Globus pallidus (tissue), 1 donor: ENCODE measurements at regions not wholly inside any gene's neighbourhood (a gene's known extent, or its start where the extent isn't known, plus 50 kb on each side); places are given as distances from the start of the nearest gene placed in this dataset.
"Not testable (repeated sequence)": the region's sequence is repeated elsewhere in the genome, so short reads cannot be mapped to it uniquely, and the experiment has no call there.

Experiments
- DNase-seq: peaks from one replicate; pipeline ENCODE4 v3.0.0-alpha.2; 2015; ENCODE audit warnings: low spot score

- no peak for DNase-seq
These were observed 248.5 kb upstream of the LMO3 start for GRCh38 chr12:16854465-16854864.

- DNase-seq, result no peak
These were observed 243.5 kb upstream of the LMO3 start for GRCh38 chr12:16849473-16849872.

DNA sequence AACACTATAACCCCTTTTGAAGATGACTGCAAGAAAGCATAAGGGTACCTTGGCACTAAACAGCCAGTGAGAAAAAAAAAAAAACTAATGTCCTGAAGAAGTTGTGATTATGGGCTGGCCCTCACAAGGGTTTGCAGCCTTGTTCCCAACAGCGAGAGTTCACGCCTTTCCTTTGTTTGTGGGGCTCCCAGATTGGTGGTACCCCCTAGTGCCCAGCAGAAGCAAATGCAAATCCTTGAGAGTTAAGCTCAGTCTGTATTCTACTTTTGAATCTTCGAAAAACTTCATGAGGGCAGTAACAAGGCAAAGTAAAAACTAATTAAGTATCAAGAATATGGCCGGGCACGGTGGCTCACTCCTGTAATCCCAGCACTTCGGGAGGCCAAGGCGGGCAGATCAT is 238.9 kb upstream of the LMO3 start:
- no peak for DNase-seq

GRCh38 chr12:16833376-16834015 is 227.5 kb upstream of the LMO3 start:
- no peak for DNase-seq

DNA sequence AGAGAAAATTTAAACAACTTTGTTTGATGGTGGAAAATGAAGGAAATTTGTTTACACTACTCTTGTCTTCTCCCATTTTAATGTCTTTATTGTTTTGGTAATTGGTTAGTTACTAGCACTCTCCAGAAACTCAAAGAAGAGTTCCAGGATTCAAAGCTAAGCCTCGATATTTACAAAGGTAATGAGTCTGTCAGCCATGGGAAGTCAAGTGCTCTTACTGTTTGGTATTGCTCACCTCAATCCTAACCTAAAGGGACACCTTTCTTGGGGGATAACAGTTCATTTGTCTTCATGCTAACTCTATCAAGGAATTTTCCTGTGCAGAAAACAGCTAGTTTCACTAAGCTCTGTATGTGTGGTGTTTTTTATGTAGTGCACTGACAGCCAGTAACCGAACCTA is 222.9 kb upstream of the LMO3 start:
- DNase-seq, result no peak

GRCh38 chr12:16807731-16808130 is 201.8 kb upstream of the LMO3 start:
- DNase-seq, result no peak

GRCh38 chr12:16796168-16796567 is 190.2 kb upstream of the LMO3 start:
- no peak for DNase-seq

DNA sequence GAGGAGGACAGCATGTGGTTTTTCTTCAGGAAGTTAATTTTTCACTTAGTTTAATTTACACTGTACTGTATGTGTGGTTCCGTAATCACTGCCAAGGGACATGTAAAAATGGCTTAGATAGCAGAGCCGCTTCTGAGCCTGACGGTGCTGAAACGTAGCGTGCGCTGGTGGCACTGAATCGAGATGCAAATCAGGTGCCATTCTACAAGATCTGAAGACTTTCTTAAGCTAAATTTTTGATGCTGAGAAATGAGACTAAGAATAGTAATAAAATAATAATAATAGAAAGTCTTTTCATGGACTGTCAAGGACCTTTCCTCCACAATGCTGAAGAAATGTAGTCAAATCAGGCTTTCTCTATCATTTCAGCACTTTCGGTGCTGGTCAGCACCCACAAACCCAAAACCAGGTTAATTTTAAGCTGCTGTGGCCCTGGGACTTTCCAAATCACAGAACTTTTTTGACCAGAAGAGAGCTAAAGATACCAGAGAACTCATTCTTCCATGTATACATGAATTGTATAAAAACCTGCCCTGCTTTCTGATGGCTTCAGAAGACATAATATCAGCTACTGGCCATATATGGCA is 183.3 kb upstream of the LMO3 start:
- DNase-seq, result no peak

DNA sequence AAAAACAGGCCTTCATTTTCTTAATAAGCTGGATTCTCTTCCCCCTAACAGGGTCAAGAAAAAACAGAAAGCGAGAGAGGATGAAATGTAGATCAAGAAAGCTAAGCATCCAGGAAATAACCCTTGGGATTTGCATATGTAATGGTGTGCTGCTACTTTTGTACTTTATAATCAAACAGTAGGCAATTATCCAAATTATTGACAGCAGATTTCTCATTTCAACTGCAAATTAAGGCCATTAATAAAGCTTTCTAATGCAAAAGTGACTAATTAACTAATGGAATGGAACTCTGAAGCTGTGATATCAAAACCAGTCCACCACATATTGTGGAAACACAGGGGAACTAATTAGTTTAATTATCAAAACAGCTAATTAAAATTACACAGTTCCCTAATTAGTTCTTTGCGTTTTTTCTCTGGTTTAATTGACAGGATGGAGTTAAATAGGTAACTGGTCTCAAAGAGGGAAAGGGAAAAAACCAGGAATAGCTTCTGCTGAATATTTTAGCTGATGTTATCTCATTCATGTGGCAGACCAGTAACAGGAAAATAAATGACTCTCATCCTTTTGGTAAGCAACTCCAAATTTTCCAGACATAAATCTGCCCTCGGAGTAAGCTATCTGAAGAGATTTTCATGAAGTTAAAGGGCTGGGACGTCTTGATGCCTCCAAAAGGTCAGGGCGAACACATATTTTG is 182.7 kb upstream of the LMO3 start:
- no peak for DNase-seq

- DNase-seq, result no peak
These were observed 180.0 kb upstream of the LMO3 start for GRCh38 chr12:16785953-16786352.

DNA sequence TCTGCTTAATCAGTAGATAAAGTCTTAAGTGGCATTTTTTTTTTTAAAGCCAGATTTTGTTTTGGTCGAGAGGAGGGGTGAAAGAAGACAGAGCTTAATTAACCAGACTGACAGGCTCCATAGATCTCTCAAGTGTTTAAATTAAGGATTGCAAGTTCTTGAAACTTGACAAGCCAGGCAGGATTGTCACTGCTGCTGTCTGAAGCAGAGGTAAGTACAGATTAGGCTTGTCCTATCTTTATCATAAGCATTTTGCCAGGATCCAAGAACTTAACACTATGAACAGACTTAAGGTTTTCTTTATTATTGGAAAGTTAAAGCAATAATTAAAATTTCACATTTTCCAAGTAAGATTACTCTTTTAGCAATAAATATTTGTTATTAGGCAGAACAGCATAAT is 179.6 kb upstream of the LMO3 start:
- DNase-seq, result no peak

- DNase-seq, result not testable (repeated sequence)
These were observed 163.2 kb upstream of the LMO3 start for GRCh38 chr12:16769129-16769528.

DNA sequence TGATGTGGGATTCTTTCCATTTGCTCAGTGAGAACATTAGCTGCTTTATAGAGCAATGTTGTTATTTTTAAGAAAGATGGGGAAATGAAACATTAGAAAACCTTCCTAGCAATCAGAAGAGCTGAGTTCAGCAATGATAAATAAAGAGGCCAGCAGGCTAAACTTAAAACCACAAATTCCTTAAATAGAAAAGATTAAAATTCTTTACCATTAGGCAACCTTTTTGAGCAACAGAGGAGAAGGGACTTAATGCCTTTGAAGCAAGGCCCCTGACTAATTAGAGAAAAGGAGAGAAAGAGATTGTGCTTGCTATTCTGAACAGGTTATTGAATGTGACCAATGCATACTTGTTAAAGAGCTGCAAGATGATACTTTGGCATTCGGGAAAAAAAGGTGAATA is 160.8 kb upstream of the LMO3 start:
- DNase-seq, result no peak

DNA sequence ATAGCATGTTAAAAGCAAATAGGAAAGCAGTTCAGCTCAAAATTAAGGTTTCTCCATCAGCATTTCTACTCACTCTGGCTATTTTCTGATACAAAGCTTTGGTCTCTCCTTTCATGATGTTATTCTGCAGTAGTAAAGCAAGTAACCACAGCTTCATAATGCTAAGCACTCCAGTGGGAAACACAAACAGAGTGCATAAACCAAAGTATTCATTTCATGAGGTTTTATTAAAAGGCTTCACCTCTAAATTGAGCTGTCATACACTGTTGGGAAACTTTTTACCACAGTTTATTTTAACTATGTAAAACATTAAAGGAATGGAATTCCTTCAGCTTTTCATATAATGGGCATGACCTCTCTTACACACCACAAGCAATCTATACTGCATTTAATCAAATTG is 157.9 kb upstream of the LMO3 start:
- no peak for DNase-seq

- DNase-seq, result no peak
These were observed 151.0 kb upstream of the LMO3 start for GRCh38 chr12:16756833-16757555.

DNA sequence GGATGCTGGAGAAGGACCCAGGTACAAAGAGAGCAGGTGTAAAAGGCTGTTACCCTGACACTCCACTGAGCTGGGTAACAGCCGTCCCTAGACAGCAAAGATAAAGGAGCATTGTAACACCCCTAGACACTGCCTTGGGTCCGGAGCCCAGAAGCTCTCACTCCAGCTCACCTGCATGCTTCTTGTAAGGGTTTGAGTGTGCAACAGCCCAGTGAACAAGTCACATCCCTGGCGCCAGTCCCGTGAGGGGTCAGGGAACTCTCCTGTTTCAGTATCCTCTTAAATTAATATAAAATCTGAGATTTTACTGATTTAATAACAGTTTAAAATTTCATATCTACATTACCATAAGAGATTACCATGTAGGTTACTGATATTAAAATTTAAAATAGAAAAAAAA is 124.8 kb upstream of the LMO3 start:
- no peak for DNase-seq

DNA sequence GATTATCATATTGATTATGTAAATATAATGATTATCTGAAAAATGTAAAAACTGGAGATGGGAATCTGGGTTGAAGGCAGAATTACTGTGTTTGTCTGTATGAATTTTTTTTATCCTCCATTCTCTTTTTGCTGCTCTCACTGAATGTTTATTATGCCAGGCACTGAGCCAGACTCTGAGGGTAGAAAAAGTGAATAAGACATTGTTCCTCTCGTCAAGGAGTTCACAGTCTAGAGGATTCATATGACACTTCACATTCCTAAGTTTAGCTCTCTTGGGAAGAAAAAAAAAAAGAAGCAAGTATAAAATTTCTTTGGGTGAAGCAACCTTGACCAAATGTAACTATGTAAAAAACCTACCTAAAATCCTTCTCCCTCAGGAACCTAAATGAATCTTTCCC is 120.9 kb upstream of the LMO3 start:
- DNase-seq, result peak; percentile 8

DNA sequence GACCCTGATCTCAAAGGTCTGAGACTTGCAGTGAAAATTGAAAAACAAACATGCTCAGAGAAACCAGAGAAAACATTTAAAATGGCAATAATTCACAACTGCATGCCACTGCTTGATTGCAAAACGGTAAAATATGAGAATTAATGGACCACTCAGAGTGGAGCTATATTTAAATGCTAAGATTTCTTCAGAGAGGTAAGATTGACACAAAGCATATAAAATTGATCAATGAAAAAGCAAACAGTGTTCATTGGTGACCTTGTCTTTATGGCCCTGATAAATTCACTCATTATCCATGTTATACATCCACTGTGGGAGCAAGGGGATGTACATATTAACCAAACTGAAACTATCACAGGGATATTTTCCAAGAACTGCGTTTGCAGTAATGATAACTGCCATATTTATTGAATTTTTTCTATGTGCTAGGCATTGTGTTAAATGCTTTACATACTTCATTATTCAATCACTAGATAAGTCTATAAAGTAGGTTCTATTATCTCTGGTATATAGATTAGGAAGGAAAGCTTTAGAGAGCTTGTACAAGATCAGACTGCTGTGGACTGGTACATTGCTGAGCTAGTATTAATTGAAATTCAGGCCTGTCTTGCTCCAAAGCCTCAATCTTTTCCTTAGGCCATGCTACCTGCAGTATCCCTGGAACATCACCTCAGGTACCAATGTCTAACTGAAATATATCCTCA is 113.9 kb upstream of the LMO3 start:
- no peak for DNase-seq

GRCh38 chr12:16716928-16717327 is 111.0 kb upstream of the LMO3 start:
- DNase-seq, result no peak

DNA sequence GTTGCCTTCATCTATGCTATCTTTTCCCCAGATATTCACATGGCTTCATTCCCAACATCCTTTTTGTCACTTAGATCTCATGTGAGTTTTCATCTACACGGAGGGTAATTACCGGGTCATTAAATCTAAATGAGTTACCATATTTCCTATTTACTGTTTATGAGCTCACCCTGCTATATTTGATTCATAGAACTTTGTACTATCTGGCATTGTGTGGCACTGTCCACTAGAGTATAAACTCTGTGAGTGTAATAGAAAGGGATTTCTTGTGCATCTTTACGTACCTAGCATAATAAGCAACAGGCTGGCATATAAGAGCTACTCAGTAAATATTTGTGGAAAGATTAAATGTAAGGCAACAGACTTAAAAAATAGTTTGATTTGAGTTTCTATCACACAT is 86.1 kb upstream of the LMO3 start:
- no peak for DNase-seq

DNA sequence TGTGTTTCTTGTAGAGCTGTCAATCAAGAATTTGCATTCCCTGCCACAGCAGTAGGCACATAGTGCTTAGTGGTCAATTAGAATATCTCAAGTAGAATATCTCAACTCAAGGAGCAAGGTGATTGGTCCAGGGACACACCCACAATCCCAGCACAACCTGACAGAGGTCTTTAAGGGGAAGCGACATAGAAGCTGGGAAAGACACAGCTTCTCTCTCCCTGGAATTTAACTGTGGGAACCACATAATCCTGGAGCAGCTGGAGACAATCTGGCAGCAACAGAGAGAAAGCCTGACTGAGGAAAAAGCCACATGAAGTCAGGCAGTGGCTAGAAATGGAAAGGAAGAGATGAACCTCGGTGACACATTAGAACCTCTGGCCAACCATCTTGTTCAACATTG is 85.7 kb upstream of the LMO3 start:
- DNase-seq, result no peak

GRCh38 chr12:16688200-16688599 is 82.2 kb upstream of the LMO3 start:
- DNase-seq, result no peak
